MCF 10A (cell line): ENCODE measurements at regions not wholly inside any gene's neighbourhood (a gene's known extent, or its start where the extent isn't known, plus 50 kb on each side); places are given as distances from the start of the nearest gene placed in this dataset.

Experiments
- BruUV-seq: library from RNA; stranded (reverse); fragments of 400-500 nt; replicated peaks from 2 replicates; lab custom pipeline; 2021; lab: Mats Ljungman, UMichigan
- CTCF ChIA-PET: fragments of 300-600 bp; sonication (Branson Sonifier 250); formaldehyde crosslinking; extraction: SDS; loops from one replicate; lab custom pipeline; 2021; ENCODE audit warnings: antibody characterized with exemption, inconsistent platforms; lab: Yijun Ruan, JAX
- POLR2A ChIA-PET: fragments of 300-600, 350-650 bp; sonication (Branson Sonifier 250); formaldehyde crosslinking; extraction: SDS; loops from one replicate; lab custom pipeline; 2020; ENCODE audit warnings: antibody characterized with exemption, inconsistent platforms; lab: Yijun Ruan, JAX
- DNase-seq: peaks from one replicate; pipeline ENCODE4 v3.0.0-alpha.2; 2018; ENCODE audit not compliant: unreplicated experiment
- H3K27ac Mint-ChIP-seq: one replicate; pipeline ENCODE4 v1.8.0; 2022; ENCODE audit warnings: mild to moderate bottlenecking, low read depth, mixed read lengths; ENCODE audit not compliant: unreplicated experiment
- H3K27me3 Mint-ChIP-seq: one replicate; pipeline ENCODE4 v1.8.0; 2022; ENCODE audit warnings: mixed read lengths; ENCODE audit not compliant: insufficient read depth, unreplicated experiment
- H3K36me3 Mint-ChIP-seq: one replicate; pipeline ENCODE4 v1.8.0; 2022; ENCODE audit warnings: mild to moderate bottlenecking, moderate library complexity, mixed read lengths; ENCODE audit not compliant: insufficient read depth, unreplicated experiment
- H3K4me1 Mint-ChIP-seq: one replicate; pipeline ENCODE4 v1.8.0; 2022; ENCODE audit warnings: mixed read lengths; ENCODE audit not compliant: insufficient read depth, unreplicated experiment
- H3K4me3 Mint-ChIP-seq: one replicate; pipeline ENCODE4 v1.8.0; 2022; ENCODE audit warnings: mild to moderate bottlenecking, moderate library complexity, mixed read lengths; ENCODE audit not compliant: unreplicated experiment
- H3K9me3 Mint-ChIP-seq: one replicate; pipeline ENCODE4 v1.8.0; 2022; ENCODE audit warnings: mixed read lengths; ENCODE audit not compliant: unreplicated experiment
- CTCF ChIP-seq: fragments of 200-600 bp; IDR thresholded peaks from one replicate; pipeline ENCODE4 v1.8.0; 2022; ENCODE audit warnings: antibody characterized with exemption, mild to moderate bottlenecking; ENCODE audit not compliant: unreplicated experiment
- intact Hi-C: fragments of 100-400 bp; cut with micrococcal nuclease; formaldehyde crosslinking; loops from 2 replicates; pipeline ENCODE4 v1.14.1; 2022

GRCh38 chr2:75287624-75288316 is 88.5 kb upstream of the TACR1 start:
- intact Hi-C loops = no loop called here
- no peak for TF ChIP-seq CTCF
- ChIA-PET CTCF (interaction anchor here (0.9 kb wide), 1 partner anchor 188 kb away, joined by 6 read pairs; no protein-coding TSS in a partner anchor), POLR2A (no interaction called here)
- no peaks in the 10 kb centered on the region for H3K36me3 Mint-ChIP-seq
- no peaks in the 10 kb centered on the region for H3K9me3 Mint-ChIP-seq
- H3K4me3 Mint-ChIP-seq = no peak overlapping the region
- no peak for DNase-seq
- no TSS peak for BruUV-seq
- H3K27me3 Mint-ChIP-seq = peaks cover 11% of the 10 kb centered on the region
- H3K4me1 Mint-ChIP-seq = peaks cover 2% of the 10 kb centered on the region
- H3K27ac Mint-ChIP-seq = no peak overlapping the region

- DNase-seq = no peak
- no peak overlapping the region for H3K4me3 Mint-ChIP-seq
- POLR2A ChIA-PET = no interaction called here
- H3K27me3 Mint-ChIP-seq = peaks cover 11% of the 10 kb centered on the region
- no TSS peak for BruUV-seq
- intact Hi-C loops = no loop called here
- H3K9me3 Mint-ChIP-seq = no peaks in the 10 kb centered on the region
- CTCF ChIA-PET = no interaction called here
- H3K36me3 Mint-ChIP-seq = no peaks in the 10 kb centered on the region
- no peak overlapping the region for H3K27ac Mint-ChIP-seq
- no peak for TF ChIP-seq CTCF
- no peaks in the 10 kb centered on the region for H3K4me1 Mint-ChIP-seq
These were observed 85.0 kb upstream of the TACR1 start for GRCh38 chr2:75284345-75284744.

GRCh38 chr2:75278821-75279379 is 79.6 kb upstream of the TACR1 start:
- Mint-ChIP-seq H3K4me3 (no peak overlapping the region), H3K27ac (no peak overlapping the region), H3K9me3 (no peaks in the 10 kb centered on the region), H3K27me3 (no peaks in the 10 kb centered on the region), H3K4me1 (peaks cover 12% of the 10 kb centered on the region), H3K36me3 (no peaks in the 10 kb centered on the region)
- BruUV-seq = no TSS peak
- intact Hi-C loops = no loop called here
- POLR2A ChIA-PET = no interaction called here
- CTCF ChIA-PET = no interaction called here
- TF ChIP-seq CTCF = no peak
- DNase-seq = no peak

- ChIA-PET CTCF (no interaction called here), POLR2A (no interaction called here)
- intact Hi-C loops = no loop called here
- H3K9me3 Mint-ChIP-seq = no peaks in the 10 kb centered on the region
- no peaks in the 10 kb centered on the region for H3K27me3 Mint-ChIP-seq
- TF ChIP-seq CTCF = no peak
- H3K4me3 Mint-ChIP-seq = no peak overlapping the region
- no TSS peak for BruUV-seq
- H3K4me1 Mint-ChIP-seq = peaks cover 12% of the 10 kb centered on the region
- no peaks in the 10 kb centered on the region for H3K36me3 Mint-ChIP-seq
- DNase-seq = no peak
- no peak overlapping the region for H3K27ac Mint-ChIP-seq
These were observed 79.0 kb upstream of the TACR1 start for GRCh38 chr2:75278314-75278713.
